GM13976 (cell line): ENCODE measurements at regions not wholly inside any gene's neighbourhood (a gene's known extent, or its start where the extent isn't known, plus 50 kb on each side); places are given as distances from the start of the nearest gene placed in this dataset.
"Not testable (repeated sequence)": the region's sequence is repeated elsewhere in the genome, so short reads cannot be mapped to it uniquely, and the experiment has no call there.

Source experiments
- DNase-seq: peaks from one replicate; pipeline ENCODE4 v3.0.0; 2012; ENCODE audit warnings: low spot score
- in situ Hi-C: fragments of 300-500 bp; cut with MboI; formaldehyde crosslinking; loops from one replicate; pipeline ENCODE4 v1.12.0; 2022; ENCODE audit warnings: low sequenced_read_pairs, mixed read lengths, inconsistent platforms; ENCODE audit not compliant: unreplicated experiment
- TF ChIP-seq, protein P1 (sequence below): IDR thresholded peaks from 2 replicates; pipeline ENCODE4 v1.5.1; 2012; ENCODE audit warnings: borderline replicate concordance, mild to moderate bottlenecking; ENCODE audit not compliant: insufficient read depth; ENCODE audit errors: extremely low read depth, missing control alignments, control extremely low read depth

DNA sequence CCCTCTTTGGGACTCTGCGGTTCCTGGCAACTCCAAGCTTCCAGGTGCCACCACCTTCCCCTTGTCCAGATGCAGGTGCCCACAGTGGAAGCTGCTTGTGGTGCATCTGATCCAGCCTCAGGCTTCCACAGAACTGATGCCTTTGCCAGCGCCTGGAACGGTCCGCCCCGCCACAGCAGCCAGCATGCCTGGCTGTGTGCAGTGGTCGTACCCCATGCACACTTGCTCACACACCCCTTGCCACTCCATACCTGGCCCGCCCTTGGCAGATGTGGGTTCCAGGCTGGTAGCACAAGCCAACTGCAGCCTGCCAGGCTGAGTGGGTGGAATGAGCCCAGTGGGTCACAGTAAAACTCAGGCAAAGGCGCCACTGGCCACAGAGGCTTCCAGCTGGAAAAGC is 240.5 kb downstream of the PPP4R3C start:
- TF ChIP-seq, protein P1, sequence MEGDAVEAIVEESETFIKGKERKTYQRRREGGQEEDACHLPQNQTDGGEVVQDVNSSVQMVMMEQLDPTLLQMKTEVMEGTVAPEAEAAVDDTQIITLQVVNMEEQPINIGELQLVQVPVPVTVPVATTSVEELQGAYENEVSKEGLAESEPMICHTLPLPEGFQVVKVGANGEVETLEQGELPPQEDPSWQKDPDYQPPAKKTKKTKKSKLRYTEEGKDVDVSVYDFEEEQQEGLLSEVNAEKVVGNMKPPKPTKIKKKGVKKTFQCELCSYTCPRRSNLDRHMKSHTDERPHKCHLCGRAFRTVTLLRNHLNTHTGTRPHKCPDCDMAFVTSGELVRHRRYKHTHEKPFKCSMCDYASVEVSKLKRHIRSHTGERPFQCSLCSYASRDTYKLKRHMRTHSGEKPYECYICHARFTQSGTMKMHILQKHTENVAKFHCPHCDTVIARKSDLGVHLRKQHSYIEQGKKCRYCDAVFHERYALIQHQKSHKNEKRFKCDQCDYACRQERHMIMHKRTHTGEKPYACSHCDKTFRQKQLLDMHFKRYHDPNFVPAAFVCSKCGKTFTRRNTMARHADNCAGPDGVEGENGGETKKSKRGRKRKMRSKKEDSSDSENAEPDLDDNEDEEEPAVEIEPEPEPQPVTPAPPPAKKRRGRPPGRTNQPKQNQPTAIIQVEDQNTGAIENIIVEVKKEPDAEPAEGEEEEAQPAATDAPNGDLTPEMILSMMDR, result no peak
- in situ Hi-C loops, result no loop called here
- no peak for DNase-seq

DNA sequence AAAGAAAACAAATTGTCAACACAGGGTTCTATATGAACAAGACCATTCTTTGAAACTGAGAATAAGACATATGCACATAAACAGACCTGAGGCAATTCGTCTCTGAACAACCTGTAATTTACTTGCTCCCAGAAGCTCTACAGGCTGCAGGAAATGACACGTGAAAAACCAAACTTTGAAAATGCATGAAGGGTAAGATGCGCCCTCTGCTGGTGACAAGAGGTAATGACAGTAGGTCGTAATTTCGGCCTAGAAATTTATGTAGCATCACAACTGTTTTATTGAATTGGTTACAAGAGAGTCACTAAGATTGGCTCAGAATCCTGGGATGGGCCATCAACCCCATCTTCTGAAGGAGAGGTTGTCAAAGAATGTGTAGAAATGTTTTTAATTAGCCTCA is 276.5 kb downstream of the PPP4R3C start:
- in situ Hi-C loops, result loop anchor here (25.0 kb wide), 1 partner anchor 399 kb away; no protein-coding TSS in a partner anchor
- DNase-seq, result peak; percentile 32
- TF ChIP-seq, protein P1, result peak; percentile 75

DNA sequence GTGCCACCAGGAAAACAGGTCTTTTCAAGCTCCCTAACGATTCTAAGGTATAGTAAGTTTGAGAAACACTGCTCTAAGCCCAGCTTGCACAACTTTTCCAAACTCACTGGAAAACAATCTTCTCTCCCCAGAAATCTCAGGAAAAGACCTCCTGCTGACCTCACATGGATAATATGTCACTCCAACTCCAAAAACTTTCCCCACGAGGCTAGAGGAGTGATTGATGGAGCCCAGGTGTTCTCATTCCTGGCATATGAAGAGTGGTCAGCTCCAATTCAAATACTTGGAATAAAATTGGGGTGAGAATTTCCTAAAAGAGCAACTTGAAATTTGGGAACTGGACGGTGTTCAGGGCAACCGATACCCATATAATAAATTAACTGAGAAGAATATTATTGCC is 299.9 kb downstream of the PPP4R3C start:
- in situ Hi-C loops, result no loop called here
- DNase-seq, result no peak
- TF ChIP-seq, protein P1, result no peak

DNA sequence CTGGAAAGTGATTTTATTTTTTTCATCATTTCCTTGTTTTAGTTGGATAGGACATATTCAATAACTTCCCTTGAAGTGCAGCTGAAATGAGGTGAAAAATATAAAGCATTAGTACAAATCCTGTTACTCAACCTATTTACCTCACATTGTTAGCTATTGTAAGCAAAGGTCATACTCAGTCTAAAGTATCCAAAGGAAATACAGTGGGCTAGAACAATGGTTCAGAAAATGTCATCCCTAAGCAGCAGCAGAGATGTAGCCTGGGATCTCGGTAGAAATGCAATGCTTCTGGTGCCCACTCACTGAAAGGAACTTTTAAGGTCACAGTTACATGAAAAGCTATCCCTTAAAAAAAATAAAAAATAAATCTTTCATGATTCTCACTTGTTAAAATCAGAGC is 300.6 kb downstream of the PPP4R3C start:
- no peak for DNase-seq
- TF ChIP-seq, protein P1, result no peak

DNA sequence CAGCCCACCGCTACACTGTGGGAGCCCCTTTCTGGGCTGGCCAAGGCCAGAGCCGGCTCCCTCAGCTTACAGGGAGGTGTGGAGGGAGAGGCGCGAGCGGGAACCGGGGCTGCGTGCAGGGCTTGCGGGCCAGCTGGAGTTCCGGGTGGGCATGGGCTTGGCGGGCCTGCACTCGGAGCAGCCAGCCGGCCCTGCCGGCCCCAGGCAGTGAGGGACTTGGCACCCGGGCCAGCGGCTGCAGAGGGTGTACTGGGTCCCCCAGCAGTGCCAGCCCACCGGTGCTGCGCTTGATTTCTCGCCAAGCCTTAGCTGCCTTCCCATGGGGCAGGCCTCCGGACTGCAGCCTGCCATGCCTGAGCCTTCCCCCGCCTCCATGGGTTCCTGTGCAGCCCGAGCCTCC is 306.2 kb downstream of the PPP4R3C start:
- in situ Hi-C loops, DNase-seq: not testable (repeated sequence)

More for the DNA sequence above, 300.6 kb downstream of the PPP4R3C start:
- in situ Hi-C loops, result no loop called here

DNA sequence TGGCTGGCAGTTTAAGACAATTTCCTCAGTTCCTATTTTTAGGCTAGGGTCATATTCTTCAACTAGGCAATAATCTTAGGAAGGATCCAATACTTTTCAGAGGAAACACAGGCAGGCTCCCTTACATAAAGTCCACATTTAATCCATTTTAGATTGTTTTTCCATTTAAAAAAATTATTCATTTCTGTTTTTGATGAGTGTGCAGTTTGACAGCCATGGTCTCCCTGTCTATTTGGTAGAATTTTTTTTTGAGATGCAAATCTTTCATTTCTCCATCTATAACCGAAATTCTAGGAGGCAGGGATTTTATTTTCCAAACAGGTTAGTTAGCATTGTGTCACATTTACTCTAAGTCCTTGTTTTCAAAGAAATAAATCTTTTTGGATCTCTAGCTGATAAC is 326.8 kb downstream of the PPP4R3C start:
- in situ Hi-C loops, result no loop called here
- TF ChIP-seq, protein P1, result no peak
- DNase-seq, result no peak

DNA sequence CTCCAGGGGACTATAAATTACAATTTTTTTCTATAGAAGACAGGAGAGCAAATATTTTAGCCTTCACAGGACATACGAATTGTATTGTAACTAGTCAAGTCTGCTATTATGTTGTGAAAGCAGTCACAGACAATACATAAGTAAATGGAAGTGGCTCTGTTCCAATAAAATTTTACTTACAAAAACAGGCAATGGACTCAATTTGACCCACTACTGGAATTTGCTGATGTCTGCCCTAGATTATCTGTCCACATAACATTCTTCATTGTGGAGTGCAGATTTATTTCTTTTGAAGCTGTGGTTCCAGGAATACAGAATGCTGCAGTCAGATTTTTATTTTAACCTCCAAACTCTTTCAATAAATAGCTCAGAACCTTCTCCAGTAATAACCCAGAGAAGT is 330.3 kb downstream of the PPP4R3C start:
- in situ Hi-C loops, result no loop called here

DNA sequence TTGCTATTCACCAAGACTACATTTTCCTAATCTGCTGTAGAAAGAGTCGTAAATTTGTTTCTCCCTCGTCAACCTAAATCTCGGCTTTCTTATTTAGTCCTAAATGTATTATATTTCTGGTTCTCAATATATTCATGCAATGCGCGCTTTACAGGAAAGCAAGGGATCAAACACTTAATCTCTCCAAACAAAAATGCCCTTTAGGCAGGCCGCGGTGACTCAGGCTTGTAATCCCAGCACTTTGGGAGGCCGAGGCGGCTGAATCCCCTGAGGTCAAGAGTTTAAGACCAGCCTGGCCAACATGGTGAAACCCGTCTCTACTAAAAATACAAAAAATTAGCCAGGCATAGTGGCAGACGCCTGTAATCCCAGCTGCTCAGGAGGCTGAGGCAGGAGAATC is 376.0 kb downstream of the PPP4R3C start:
- in situ Hi-C loops, DNase-seq: not testable (repeated sequence)

More for the DNA sequence above, 330.3 kb downstream of the PPP4R3C start:
- DNase-seq, result no peak
- TF ChIP-seq, protein P1, result no peak
